Colonic mucosa (tissue), 4 donors: ENCODE measurements at regions not wholly inside any gene's neighbourhood (a gene's known extent, or its start where the extent isn't known, plus 50 kb on each side); places are given as distances from the start of the nearest gene placed in this dataset.

Source experiments
- DNase-seq: peaks from one replicate; pipeline ENCODE4 v3.0.0-alpha.2; 2020
- H3K27ac ChIP-seq: fragments of 200-600 bp; one replicate; pipeline ENCODE4 v1.8.0; 2021
- H3K27me3 ChIP-seq: fragments of 200-600 bp; one replicate; pipeline ENCODE4 v1.8.0; 2021
- H3K36me3 ChIP-seq: fragments of 200-600 bp; one replicate; pipeline ENCODE4 v1.8.0; 2021
- H3K4me1 ChIP-seq: fragments of 200-600 bp; one replicate; pipeline ENCODE4 v1.8.0; 2021; ENCODE audit warnings: mild to moderate bottlenecking
- H3K4me3 ChIP-seq: fragments of 200-600 bp; one replicate; pipeline ENCODE4 v1.8.0; 2021
- H3K9ac ChIP-seq, 2 donors: one replicate each; pipeline ENCODE4 v1.7.0; 2013; ENCODE audit warnings: control low read depth in 2 of 2, low read depth in 2 of 2, low read length in 2 of 2
- H3K9me3 ChIP-seq: fragments of 200-600 bp; one replicate; pipeline ENCODE4 v1.8.0; 2021
- intact Hi-C: fragments of 100-400 bp; cut with DNase I; formaldehyde crosslinking; loops from one replicate; pipeline ENCODE4 v1.14.1; 2022
- TF ChIP-seq, protein P1 (sequence below): fragments of 200-600 bp; IDR thresholded peaks from one replicate; pipeline ENCODE4 v1.8.0; 2022; ENCODE audit warnings: antibody characterized with exemption, mild to moderate bottlenecking
- donor health status: healthy.
- donor health status: DM: no; HTN: no; CAD: no.
- donor health status: DM: no; HTN: no; CAD: no.

DNA sequence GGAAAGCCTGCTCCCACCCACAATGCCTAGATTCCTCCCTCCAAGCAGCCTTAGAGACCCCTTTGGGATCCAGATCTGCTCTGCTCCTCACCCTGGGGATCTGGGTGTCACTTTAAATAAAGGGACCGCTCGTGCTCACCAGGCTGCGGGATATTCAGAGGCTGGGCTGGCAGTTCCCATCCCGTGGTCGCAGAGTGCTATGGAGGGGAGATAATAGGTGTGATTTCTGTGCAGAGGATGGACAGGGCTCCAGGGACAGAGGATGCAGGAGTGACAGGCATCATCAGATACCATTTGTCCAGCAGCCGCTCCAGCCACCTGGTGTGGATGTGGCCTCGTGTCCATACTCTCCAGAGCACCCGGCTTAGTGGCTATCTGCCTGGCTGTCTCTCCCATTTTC, 415.9 kb upstream of the SULF2 start:
- Histone ChIP-seq H3K36me3 (no peaks in the 10 kb centered on the region), H3K9ac (no peak overlapping the region), H3K4me1 (no peaks in the 10 kb centered on the region), H3K4me3 (no peak overlapping the region), H3K27me3 (no peaks in the 10 kb centered on the region), H3K9me3 (no peaks in the 10 kb centered on the region), H3K27ac (no peak overlapping the region)
- DNase-seq = no peak
- TF ChIP-seq, protein P1, sequence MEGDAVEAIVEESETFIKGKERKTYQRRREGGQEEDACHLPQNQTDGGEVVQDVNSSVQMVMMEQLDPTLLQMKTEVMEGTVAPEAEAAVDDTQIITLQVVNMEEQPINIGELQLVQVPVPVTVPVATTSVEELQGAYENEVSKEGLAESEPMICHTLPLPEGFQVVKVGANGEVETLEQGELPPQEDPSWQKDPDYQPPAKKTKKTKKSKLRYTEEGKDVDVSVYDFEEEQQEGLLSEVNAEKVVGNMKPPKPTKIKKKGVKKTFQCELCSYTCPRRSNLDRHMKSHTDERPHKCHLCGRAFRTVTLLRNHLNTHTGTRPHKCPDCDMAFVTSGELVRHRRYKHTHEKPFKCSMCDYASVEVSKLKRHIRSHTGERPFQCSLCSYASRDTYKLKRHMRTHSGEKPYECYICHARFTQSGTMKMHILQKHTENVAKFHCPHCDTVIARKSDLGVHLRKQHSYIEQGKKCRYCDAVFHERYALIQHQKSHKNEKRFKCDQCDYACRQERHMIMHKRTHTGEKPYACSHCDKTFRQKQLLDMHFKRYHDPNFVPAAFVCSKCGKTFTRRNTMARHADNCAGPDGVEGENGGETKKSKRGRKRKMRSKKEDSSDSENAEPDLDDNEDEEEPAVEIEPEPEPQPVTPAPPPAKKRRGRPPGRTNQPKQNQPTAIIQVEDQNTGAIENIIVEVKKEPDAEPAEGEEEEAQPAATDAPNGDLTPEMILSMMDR = no peak
- intact Hi-C loops = no loop called here

DNA sequence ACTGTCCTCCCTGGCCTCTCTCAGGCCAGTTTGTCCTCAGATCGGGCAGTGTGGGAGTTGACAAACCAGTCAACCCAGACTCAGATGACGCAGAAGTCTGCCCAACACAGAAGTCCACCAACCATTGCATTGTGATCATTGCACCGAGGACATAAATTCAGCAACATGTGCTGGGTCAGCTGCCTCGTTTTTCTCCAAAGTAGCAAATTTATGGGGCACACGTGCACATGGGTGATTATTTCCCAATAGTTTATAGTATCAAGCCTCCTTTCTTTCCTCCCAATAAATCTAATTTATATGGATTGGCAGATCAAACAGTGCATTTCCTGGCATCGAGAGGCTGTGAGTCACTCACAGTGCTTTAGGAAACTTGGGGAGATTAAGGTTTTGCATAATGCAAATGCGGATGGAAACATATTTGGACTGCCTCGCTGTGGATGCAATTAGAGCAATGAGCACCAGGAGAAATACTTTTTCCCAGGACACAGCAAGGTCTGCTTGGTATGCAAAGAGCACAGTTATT, 413.7 kb upstream of the SULF2 start:
- DNase-seq = no peak
- no peak overlapping the region for H3K4me3 ChIP-seq
- H3K9me3 ChIP-seq = no peaks in the 10 kb centered on the region
- H3K27ac ChIP-seq = no peak overlapping the region
- no peak overlapping the region for H3K9ac ChIP-seq
- no peaks in the 10 kb centered on the region for H3K4me1 ChIP-seq
- intact Hi-C loops = no loop called here
- H3K36me3 ChIP-seq = no peaks in the 10 kb centered on the region
- H3K27me3 ChIP-seq = no peaks in the 10 kb centered on the region
- TF ChIP-seq, protein P1 = no peak

DNA sequence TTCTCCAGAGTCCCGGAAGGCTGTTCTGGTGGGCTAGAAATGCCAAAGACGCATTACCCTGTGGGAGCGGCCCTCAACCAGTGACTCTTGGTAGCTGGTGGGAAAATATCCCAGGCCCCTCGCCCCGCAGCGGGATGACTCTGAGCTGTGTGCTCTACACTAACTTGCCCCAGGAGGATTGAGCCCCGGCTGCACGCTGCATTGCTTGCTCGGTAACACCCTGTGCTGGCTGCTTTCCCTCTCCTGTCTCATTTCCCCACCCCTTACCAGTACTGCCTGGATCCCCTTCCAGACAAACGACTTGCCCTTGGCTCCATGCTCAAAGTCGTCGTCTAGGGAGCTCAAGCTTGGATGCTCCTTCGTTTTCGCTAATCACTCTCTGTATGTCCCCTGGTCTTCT, 411.8 kb upstream of the SULF2 start:
- Histone ChIP-seq H3K36me3 (no peaks in the 10 kb centered on the region), H3K27me3 (no peaks in the 10 kb centered on the region), H3K4me3 (no peak overlapping the region), H3K9ac (no peak overlapping the region), H3K4me1 (no peaks in the 10 kb centered on the region), H3K9me3 (no peaks in the 10 kb centered on the region), H3K27ac (no peak overlapping the region)
- intact Hi-C loops = no loop called here
- DNase-seq = no peak
- TF ChIP-seq, protein P1 = no peak

DNA sequence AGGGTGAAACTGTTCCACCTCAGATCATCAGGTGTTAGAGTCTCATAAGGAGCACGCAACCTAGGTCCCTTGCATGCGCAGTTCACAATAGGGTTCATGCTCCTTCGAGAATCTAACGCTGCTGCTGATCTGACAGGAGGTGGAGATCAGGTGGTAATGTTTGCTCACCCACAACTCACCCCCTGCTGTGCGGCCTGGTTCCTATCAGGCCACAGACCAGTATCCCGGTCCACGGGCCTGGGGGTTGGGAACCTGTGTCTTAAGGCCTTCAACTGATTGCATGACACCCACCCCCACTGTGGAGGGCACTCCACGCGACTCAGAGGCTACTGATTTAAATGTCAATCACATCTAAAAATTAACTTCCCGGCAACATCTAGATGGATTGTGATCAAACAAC, 411.2 kb upstream of the SULF2 start:
- H3K36me3 ChIP-seq = no peaks in the 10 kb centered on the region
- intact Hi-C loops = no loop called here
- TF ChIP-seq, protein P1 = no peak
- H3K9me3 ChIP-seq = no peaks in the 10 kb centered on the region
- no peak overlapping the region for H3K27ac ChIP-seq
- no peak for DNase-seq
- no peaks in the 10 kb centered on the region for H3K27me3 ChIP-seq
- peaks cover 3% of the 10 kb centered on the region for H3K4me1 ChIP-seq
- no peak overlapping the region for H3K4me3 ChIP-seq
- H3K9ac ChIP-seq = no peak overlapping the region

DNA sequence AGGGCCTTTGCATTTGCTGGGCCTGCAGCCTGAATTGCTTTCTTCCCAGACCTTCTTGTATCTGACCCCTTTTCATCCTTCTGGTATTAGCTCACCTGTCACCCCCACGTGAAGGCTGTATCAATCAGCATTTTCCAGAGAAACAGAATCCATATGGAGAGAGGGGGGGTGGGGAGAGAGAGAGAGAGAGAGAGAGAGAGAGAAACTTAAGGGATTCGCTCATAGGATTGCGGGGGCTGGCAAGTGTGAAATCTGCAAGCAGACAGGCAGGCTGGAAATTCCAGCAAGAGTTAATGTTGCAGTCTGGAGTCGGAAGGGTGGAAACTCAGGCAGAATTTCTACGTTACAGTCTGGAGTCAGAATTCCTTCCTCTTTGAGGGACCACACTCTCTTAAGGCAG, 410.7 kb upstream of the SULF2 start:
- peaks cover 8% of the 10 kb centered on the region for H3K4me1 ChIP-seq
- DNase-seq = no peak
- intact Hi-C loops = no loop called here
- no peak overlapping the region for H3K4me3 ChIP-seq
- no peaks in the 10 kb centered on the region for H3K9me3 ChIP-seq
- no peak overlapping the region for H3K27ac ChIP-seq
- no peaks in the 10 kb centered on the region for H3K27me3 ChIP-seq
- H3K36me3 ChIP-seq = no peaks in the 10 kb centered on the region
- TF ChIP-seq, protein P1 = no peak
- no peak overlapping the region for H3K9ac ChIP-seq
